Psoas muscle (tissue), 7 donors: ENCODE measurements at regions not wholly inside any gene's neighbourhood (a gene's known extent, or its start where the extent isn't known, plus 50 kb on each side); places are given as distances from the start of the nearest gene placed in this dataset.

Source experiments
- ATAC-seq, 4 donors: fragments of 200-7000 bp; cut with Tn5 transposase; one replicate each; pipeline ENCODE4 v1.9.1; 2020; ENCODE audit warnings: moderate library complexity in 3 of 4, mild to moderate bottlenecking in 2 of 4
- DNase-seq, 2 donors: peaks; one replicate each; pipeline ENCODE4 v3.0.0-alpha.2; 2020
- H3K27ac ChIP-seq: fragments of 200-600 bp; one replicate; pipeline ENCODE4 v1.8.0; 2022
- H3K27me3 ChIP-seq, 3 donors: fragments of 200-600 bp in 1 of 3; one replicate each; pipeline versions ENCODE4 v1.6.1 to v1.8.0; 2013 to 2022; ENCODE audit warnings: low read length in 2 of 3, mild to moderate bottlenecking in 2 of 3, moderate library complexity in 1 of 3; ENCODE audit not compliant: insufficient read depth in 3 of 3
- H3K36me3 ChIP-seq, 2 donors: fragments of 200-600 bp in 1 of 2; one replicate each; pipeline versions ENCODE4 v1.6.1 to v1.8.0; 2013 to 2022; ENCODE audit warnings: low read depth in 1 of 2, mild to moderate bottlenecking in 1 of 2, moderate library complexity in 1 of 2; ENCODE audit not compliant: insufficient read depth in 1 of 2
- H3K4me1 ChIP-seq: fragments of 200-600 bp; one replicate; pipeline ENCODE4 v1.8.0; 2022
- H3K4me3 ChIP-seq: fragments of 200-600 bp; one replicate; pipeline ENCODE4 v1.8.0; 2022; ENCODE audit warnings: mild to moderate bottlenecking
- H3K9me3 ChIP-seq: fragments of 200-600 bp; one replicate; pipeline ENCODE4 v1.8.0; 2022
- CTCF ChIP-seq: fragments of 200-600 bp; IDR thresholded peaks from one replicate; pipeline ENCODE4 v1.8.0; 2022; ENCODE audit warnings: antibody characterized with exemption
- WGBS, 3 donors: extraction: QIAGEN DNeasy Blood & Tissue Kit; methylation state at CpG; one replicate each; pipeline versions ENCODE4 v1.1.6 to v1.1.7; 2013; 5-methylcytosine and 5-hydroxymethylcytosine counted together
- intact Hi-C, 2 donors: fragments of 100-400 bp; cut with DNase I; formaldehyde crosslinking; loops; one replicate each; pipeline versions ENCODE4 v1.11.0 to v1.14.2; 2022
- donor health status: healthy with polysubstance abuse.
- donor health status: DM: no; HTN: no; CAD: no; lungs with moderate emphysema.
- donor health status: Bipolar disorder and iron deficiency.
- donor health status: healthy.
- donor health status: DM: yes; HTN: yes; CAD: no.
- donor health status: DM: no; HTN: no; CAD: no.
- donor health status: DM: yes; HTN: yes; CAD: no.

GRCh38 chr1:30615076-30615795 is 108.1 kb downstream of the MATN1 start:
- ATAC-seq (no peak), DNase-seq (no peak)
- no peaks in the 10 kb centered on the region for H3K27me3 ChIP-seq
- TF ChIP-seq CTCF: no peak
- H3K9me3 ChIP-seq: no peaks in the 10 kb centered on the region
- H3K4me3 ChIP-seq: no peak overlapping the region
- no peaks in the 10 kb centered on the region for H3K36me3 ChIP-seq
- intact Hi-C loops: no loop called here
- no peak overlapping the region for H3K27ac ChIP-seq
- 80 to 89% (median 88%) methylated on average over 3 of the region's 3 CpGs for WGBS, 3 donors
- no peaks in the 10 kb centered on the region for H3K4me1 ChIP-seq

- intact Hi-C loops: no loop called here
- WGBS, 3 donors: 75 to 78% (median 75%) methylated on average over 1 of the region's 1 CpG
Measured at GRCh38 chr1:30613188-30613587, 110.2 kb downstream of the MATN1 start.

GRCh38 chr1:30612536-30613065 is 110.8 kb downstream of the MATN1 start:
- intact Hi-C loops: no loop called here
- Histone ChIP-seq H3K36me3 (no peaks in the 10 kb centered on the region), H3K27me3 (no peaks in the 10 kb centered on the region), H3K4me1 (no peaks in the 10 kb centered on the region), H3K9me3 (no peaks in the 10 kb centered on the region), H3K27ac (no peak overlapping the region), H3K4me3 (no peak overlapping the region)
- no peak for ATAC-seq
- WGBS, 3 donors: 44 to 53% (median 47%) methylated on average over 1 of the region's 1 CpG
- TF ChIP-seq CTCF: no peak
- DNase-seq: no peak

More at GRCh38 chr1:30613188-30613587, 110.2 kb downstream of the MATN1 start:
- DNase-seq (no peak), ATAC-seq (no peak)
- Histone ChIP-seq H3K27me3 (no peaks in the 10 kb centered on the region), H3K9me3 (no peaks in the 10 kb centered on the region), H3K27ac (no peak overlapping the region), H3K4me1 (no peaks in the 10 kb centered on the region), H3K4me3 (no peak overlapping the region), H3K36me3 (no peaks in the 10 kb centered on the region)
- TF ChIP-seq CTCF: no peak

GRCh38 chr1:30611741-30612309 is 111.6 kb downstream of the MATN1 start:
- Histone ChIP-seq H3K9me3 (no peaks in the 10 kb centered on the region), H3K36me3 (no peaks in the 10 kb centered on the region), H3K4me1 (no peaks in the 10 kb centered on the region), H3K27me3 (no peaks in the 10 kb centered on the region), H3K27ac (no peak overlapping the region), H3K4me3 (no peak overlapping the region)
- WGBS, 3 donors: 69 to 81% (median 78%) methylated on average over 5 of the region's 5 CpGs
- ATAC-seq (no peak), DNase-seq (no peak)
- intact Hi-C loops: no loop called here
- TF ChIP-seq CTCF: no peak
